Cerebellar nuclear complex (tissue), 1 donor: ENCODE measurements at regions not wholly inside any gene's neighbourhood (a gene's known extent, or its start where the extent isn't known, plus 50 kb on each side); places are given as distances from the start of the nearest gene placed in this dataset.
"Not testable (repeated sequence)": the region's sequence is repeated elsewhere in the genome, so short reads cannot be mapped to it uniquely, and the experiment has no call there.

Experiments used
- DNase-seq, 2 experiments: peaks; one replicate each; lab custom pipeline; 2025; lab: John Stamatoyannopoulos, UW

- DNase-seq, result no peak
Observed at GRCh38 chr10:45564303-45564959, 108.1 kb downstream of the ZFAND4 start.

- no peak for DNase-seq
Observed at GRCh38 chr10:45561952-45562351, 110.6 kb downstream of the ZFAND4 start.

- DNase-seq, result no peak
Observed at GRCh38 chr10:45560262-45560661, 112.3 kb downstream of the ZFAND4 start.

- DNase-seq, result no peak
Observed at GRCh38 chr10:45558425-45558824, 114.1 kb downstream of the ZFAND4 start.

GRCh38 chr10:45557275-45557905, 115.2 kb downstream of the ZFAND4 start:
- no peak for DNase-seq

GRCh38 chr10:45555795-45556194, 116.8 kb downstream of the ZFAND4 start:
- no peak for DNase-seq

GRCh38 chr10:45555332-45555731, 117.2 kb downstream of the ZFAND4 start:
- not testable (repeated sequence) for DNase-seq

- DNase-seq, result no peak
Observed at GRCh38 chr10:45553613-45554012, 119.0 kb downstream of the ZFAND4 start.

- DNase-seq, result no peak
Observed at GRCh38 chr10:45553155-45553554, 119.4 kb downstream of the ZFAND4 start.

GRCh38 chr10:45552476-45552875, 120.1 kb downstream of the ZFAND4 start:
- DNase-seq, result peak; percentile 32 to 61

- DNase-seq, result no peak
Observed at GRCh38 chr10:45550903-45551786, 121.4 kb downstream of the ZFAND4 start.

GRCh38 chr10:45548068-45548467, 124.5 kb downstream of the ZFAND4 start:
- peak; percentile 51 to 87 for DNase-seq

GRCh38 chr10:45547207-45547606, 125.4 kb downstream of the ZFAND4 start:
- no peak for DNase-seq

- DNase-seq, result no peak
Observed at GRCh38 chr10:45545150-45545549, 127.4 kb downstream of the ZFAND4 start.

GRCh38 chr10:45544191-45544590, 128.4 kb downstream of the ZFAND4 start:
- DNase-seq, result no peak

GRCh38 chr10:45541032-45541431, 131.5 kb downstream of the ZFAND4 start:
- not testable (repeated sequence) for DNase-seq

GRCh38 chr10:45540589-45540988, 132.0 kb downstream of the ZFAND4 start:
- not testable (repeated sequence) for DNase-seq

GRCh38 chr10:45539569-45539968, 133.0 kb downstream of the ZFAND4 start:
- DNase-seq, result not testable (repeated sequence)

GRCh38 chr10:45534572-45534971, 138.0 kb downstream of the ZFAND4 start:
- DNase-seq, result no peak

GRCh38 chr10:45532480-45532879, 140.1 kb downstream of the ZFAND4 start:
- no peak for DNase-seq

- DNase-seq, result no peak
Observed at GRCh38 chr10:45526309-45526905, 146.2 kb downstream of the ZFAND4 start.

GRCh38 chr10:45520476-45520875, 146.5 kb downstream of the ALOX5 start:
- no peak for DNase-seq
